Lung (tissue), 11 donors: ENCODE measurements at regions not wholly inside any gene's neighbourhood (a gene's known extent, or its start where the extent isn't known, plus 50 kb on each side); places are given as distances from the start of the nearest gene placed in this dataset.
A peak's percentile ranks its signal among the peaks of the same experiment; 100 is the strongest.
"Not testable (repeated sequence)": the region's sequence is repeated elsewhere in the genome, so short reads cannot be mapped to it uniquely, and the experiment has no call there.

Experiments used
- ATAC-seq: fragments of 200-7000 bp; cut with Tn5 transposase; one replicate; pipeline ENCODE4 v1.9.1; 2020; ENCODE audit warnings: moderate number of reproducible peaks; ENCODE audit not compliant: insufficient read depth, low FRiP score
- DNase-seq, 3 donors: peaks; one replicate each; pipeline ENCODE4 v3.0.0-alpha.2; 2013 to 2017
- H3K27ac ChIP-seq, 2 donors: one replicate each; pipeline ENCODE4 v1.5.1; 2013; ENCODE audit warnings: mild to moderate bottlenecking in 2 of 2, moderate library complexity in 2 of 2, control low read depth in 1 of 2, inconsistent platforms in 1 of 2, low read depth in 1 of 2, low read length in 1 of 2
- H3K27me3 ChIP-seq, 3 donors: one replicate each; pipeline ENCODE4 v1.5.1; 2013; ENCODE audit warnings: low read length in 2 of 3; ENCODE audit not compliant: control insufficient read depth in 3 of 3, insufficient read depth in 3 of 3
- H3K36me3 ChIP-seq, 4 donors: one replicate each; pipeline ENCODE4 v1.5.1; 2013; ENCODE audit warnings: low read length in 4 of 4, mild to moderate bottlenecking in 1 of 4, moderate library complexity in 1 of 4; ENCODE audit not compliant: control insufficient read depth in 4 of 4, insufficient read depth in 4 of 4
- H3K4me1 ChIP-seq, 5 donors: one replicate each; pipeline ENCODE4 v1.5.1; 2013; ENCODE audit warnings: low read length in 5 of 5, mild to moderate bottlenecking in 2 of 5, moderate library complexity in 1 of 5; ENCODE audit not compliant: control insufficient read depth in 5 of 5, insufficient read depth in 5 of 5
- H3K4me3 ChIP-seq: one replicate; pipeline ENCODE4 v1.5.1; 2013; ENCODE audit warnings: mild to moderate bottlenecking, control low read depth, moderate library complexity
- H3K9ac ChIP-seq, 2 donors: one replicate each; pipeline ENCODE4 v1.5.1; 2013; ENCODE audit warnings: low read length in 2 of 2, control low read depth in 1 of 2; ENCODE audit not compliant: insufficient read depth in 1 of 2
- H3K9me3 ChIP-seq, 4 donors: one replicate each; pipeline ENCODE4 v1.5.1; 2013; ENCODE audit warnings: low read length in 3 of 4, mild to moderate bottlenecking in 1 of 4, moderate library complexity in 1 of 4; ENCODE audit not compliant: control insufficient read depth in 4 of 4, insufficient read depth in 3 of 4
- WGBS, 2 donors: extraction: QIAGEN DNeasy Blood & Tissue Kit; methylation state at CpG; one replicate each; pipeline ENCODE4 v1.1.7; 2013; 5-methylcytosine and 5-hydroxymethylcytosine counted together
- TF ChIP-seq, protein P1 (sequence below): IDR thresholded peaks from 2 replicates; pipeline ENCODE4 v1.5.1; 2012; ENCODE audit warnings: mild to moderate bottlenecking; ENCODE audit errors: control extremely low read depth, extremely low read depth
- donor health status: control.
- donor health status: control.
- donor health status: Bipolar disorder and iron deficiency.
- donor health status: healthy.
- donor health status: DM: yes; HTN: yes; CAD: no.

DNA sequence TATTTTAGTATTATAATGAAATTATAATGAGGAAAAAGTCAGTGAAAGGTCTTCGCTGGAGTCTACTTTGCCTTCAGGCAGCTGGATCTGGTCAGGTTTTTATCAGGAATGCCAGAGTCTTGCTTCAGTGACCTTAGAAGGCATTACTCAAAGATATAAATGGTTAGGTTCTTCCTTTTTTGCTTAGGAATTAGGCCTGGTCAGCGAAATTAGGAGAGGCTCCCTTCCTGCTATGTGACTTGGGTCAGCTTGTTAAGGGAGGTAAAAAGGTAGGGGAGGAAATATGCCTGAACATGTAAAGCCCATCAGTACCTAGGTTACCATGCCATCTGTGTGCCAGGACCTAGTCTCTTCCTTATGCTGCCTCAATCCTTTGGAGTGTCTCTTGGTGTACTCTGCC, 115.1 kb downstream of the OTOR start:
- TF ChIP-seq, protein P1, sequence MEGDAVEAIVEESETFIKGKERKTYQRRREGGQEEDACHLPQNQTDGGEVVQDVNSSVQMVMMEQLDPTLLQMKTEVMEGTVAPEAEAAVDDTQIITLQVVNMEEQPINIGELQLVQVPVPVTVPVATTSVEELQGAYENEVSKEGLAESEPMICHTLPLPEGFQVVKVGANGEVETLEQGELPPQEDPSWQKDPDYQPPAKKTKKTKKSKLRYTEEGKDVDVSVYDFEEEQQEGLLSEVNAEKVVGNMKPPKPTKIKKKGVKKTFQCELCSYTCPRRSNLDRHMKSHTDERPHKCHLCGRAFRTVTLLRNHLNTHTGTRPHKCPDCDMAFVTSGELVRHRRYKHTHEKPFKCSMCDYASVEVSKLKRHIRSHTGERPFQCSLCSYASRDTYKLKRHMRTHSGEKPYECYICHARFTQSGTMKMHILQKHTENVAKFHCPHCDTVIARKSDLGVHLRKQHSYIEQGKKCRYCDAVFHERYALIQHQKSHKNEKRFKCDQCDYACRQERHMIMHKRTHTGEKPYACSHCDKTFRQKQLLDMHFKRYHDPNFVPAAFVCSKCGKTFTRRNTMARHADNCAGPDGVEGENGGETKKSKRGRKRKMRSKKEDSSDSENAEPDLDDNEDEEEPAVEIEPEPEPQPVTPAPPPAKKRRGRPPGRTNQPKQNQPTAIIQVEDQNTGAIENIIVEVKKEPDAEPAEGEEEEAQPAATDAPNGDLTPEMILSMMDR: no peak
- H3K36me3 ChIP-seq: no peaks in the 10 kb centered on the region
- no peaks in the 10 kb centered on the region for H3K27me3 ChIP-seq
- WGBS, 2 donors: 70 to 72% methylated on average over 2 of the region's 2 CpGs
- peaks cover 0 to 2% (median 0%) of the 10 kb centered on the region in 4 donors for H3K9me3 ChIP-seq
- ATAC-seq (no peak), DNase-seq (no peak)
- H3K27ac ChIP-seq: no peak overlapping the region
- no peak overlapping the region for H3K4me3 ChIP-seq
- no peaks in the 10 kb centered on the region for H3K4me1 ChIP-seq
- no peak overlapping the region for H3K9ac ChIP-seq

DNA sequence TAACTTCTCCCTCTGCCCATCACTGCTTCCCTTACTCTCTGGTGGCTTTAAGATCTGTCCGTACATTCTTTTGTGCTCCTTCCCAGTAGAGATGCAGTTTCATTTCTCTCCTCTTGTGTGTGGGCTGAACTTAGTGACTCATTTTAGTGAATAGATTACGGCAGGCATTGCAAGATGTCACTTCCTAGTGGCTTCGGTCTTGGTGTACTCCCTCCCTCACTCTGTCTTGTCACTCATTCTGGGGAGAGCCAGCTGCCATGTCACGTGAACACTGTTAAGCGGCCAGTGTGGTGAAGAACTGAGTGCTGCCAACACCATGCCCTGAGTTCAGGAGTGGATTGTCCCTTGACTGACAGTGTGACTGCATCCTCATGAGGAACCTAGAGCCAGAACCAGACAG, 115.9 kb downstream of the OTOR start:
- Histone ChIP-seq H3K27ac (no peak overlapping the region), H3K4me3 (no peak overlapping the region), H3K27me3 (no peaks in the 10 kb centered on the region), H3K9me3 (peaks cover 0 to 2% (median 0%) of the 10 kb centered on the region in 4 donors), H3K4me1 (no peaks in the 10 kb centered on the region), H3K9ac (no peak overlapping the region), H3K36me3 (no peaks in the 10 kb centered on the region)
- TF ChIP-seq, protein P1: no peak
- WGBS, 2 donors: 82 to 86% methylated on average over 5 of the region's 5 CpGs
- peak; percentile 15 for ATAC-seq
- DNase-seq: no peak

DNA sequence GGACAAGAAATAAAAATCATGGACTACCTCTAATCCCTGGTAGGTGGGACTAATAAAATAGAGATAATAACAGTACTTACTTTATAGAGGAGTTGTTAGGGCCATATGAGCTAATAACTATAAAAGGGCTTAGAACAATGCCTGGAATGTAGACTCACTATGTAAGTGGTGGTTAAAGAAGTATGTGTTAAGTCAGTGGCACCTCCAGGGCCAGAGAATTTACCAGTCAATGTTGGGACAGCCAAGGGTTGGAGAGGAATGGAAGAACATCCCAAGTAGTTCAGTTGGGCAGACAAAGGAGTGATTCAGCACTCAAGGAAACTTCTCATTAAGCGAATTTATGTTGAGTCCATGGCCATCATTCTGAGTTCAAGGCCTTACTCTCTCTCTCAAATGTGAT, 116.8 kb downstream of the OTOR start:
- no peak for ATAC-seq
- H3K27me3 ChIP-seq: no peaks in the 10 kb centered on the region
- no peak overlapping the region for H3K9ac ChIP-seq
- DNase-seq: no peak
- WGBS, 2 donors: 68 to 71% methylated on average over 1 of the region's 1 CpG
- no peak overlapping the region for H3K4me3 ChIP-seq
- H3K27ac ChIP-seq: no peak overlapping the region
- H3K4me1 ChIP-seq: no peaks in the 10 kb centered on the region
- TF ChIP-seq, protein P1: no peak
- H3K36me3 ChIP-seq: no peaks in the 10 kb centered on the region
- peaks cover 0 to 2% (median 0%) of the 10 kb centered on the region in 4 donors for H3K9me3 ChIP-seq

DNA sequence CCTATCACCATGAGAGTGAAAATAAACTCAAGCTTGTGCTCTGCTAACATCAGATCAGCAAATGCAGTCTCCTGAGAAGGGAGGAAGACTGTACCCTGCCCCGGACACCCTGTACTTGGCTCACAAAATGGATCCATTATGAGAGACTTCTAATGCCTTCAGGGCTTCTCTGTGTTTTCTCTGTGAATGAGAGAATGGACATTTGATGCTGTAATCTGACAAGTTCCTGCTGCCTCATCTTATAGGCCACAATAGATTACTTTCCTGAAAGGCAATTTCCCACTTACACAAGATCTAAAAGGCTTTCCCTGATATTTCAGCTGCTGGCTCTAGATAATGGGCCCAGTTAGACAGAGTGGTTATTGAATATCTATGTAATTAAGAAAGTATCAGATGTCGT, 117.2 kb downstream of the OTOR start:
- WGBS, 2 donors: 86 to 88% methylated on average over 2 of the region's 2 CpGs
- Histone ChIP-seq H3K9me3 (peaks cover 0 to 2% (median 0%) of the 10 kb centered on the region in 4 donors), H3K4me3 (no peak overlapping the region), H3K27me3 (no peaks in the 10 kb centered on the region), H3K27ac (no peak overlapping the region), H3K4me1 (no peaks in the 10 kb centered on the region), H3K36me3 (no peaks in the 10 kb centered on the region), H3K9ac (no peak overlapping the region)
- no peak for ATAC-seq
- TF ChIP-seq, protein P1: no peak
- no peak for DNase-seq

DNA sequence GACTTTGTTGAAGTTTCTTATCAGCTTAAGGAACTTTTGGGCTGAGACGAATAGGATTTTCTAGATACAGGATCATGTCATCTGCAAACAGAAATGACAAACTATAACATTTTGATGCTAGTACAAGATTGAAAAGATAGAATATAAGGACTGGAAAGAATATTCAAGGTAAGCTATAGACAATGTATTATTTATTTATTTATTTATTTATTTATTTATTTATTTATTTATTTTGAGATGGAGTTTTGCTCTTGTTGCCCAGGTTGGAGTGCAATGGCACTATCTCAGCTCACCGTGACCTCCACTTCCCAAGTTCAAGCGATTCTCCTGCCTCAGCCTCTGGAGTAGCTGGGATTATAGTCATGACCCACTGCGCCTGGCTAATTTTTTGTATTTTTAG, 125.0 kb downstream of the OTOR start:
- H3K4me3 ChIP-seq, H3K9ac ChIP-seq, H3K27ac ChIP-seq, DNase-seq, H3K27me3 ChIP-seq, ATAC-seq, H3K9me3 ChIP-seq, H3K36me3 ChIP-seq, H3K4me1 ChIP-seq: not testable (repeated sequence)
- 91 to 96% methylated on average over 4 of the region's 4 CpGs for WGBS, 2 donors
